AG08396 (cell line): ENCODE measurements at regions not wholly inside any gene's neighbourhood (a gene's known extent, or its start where the extent isn't known, plus 50 kb on each side); places are given as distances from the start of the nearest gene placed in this dataset.

Experiments used
- DNase-seq: peaks from one replicate; pipeline ENCODE4 v3.0.0; 2012; ENCODE audit warnings: low spot score, mixed read lengths

- no peak for DNase-seq
Observed at GRCh38 chr2:198703281-198703680, 754.5 kb downstream of the SATB2 start.

GRCh38 chr2:198702796-198703195 is 754.9 kb downstream of the SATB2 start:
- DNase-seq: no peak

GRCh38 chr2:198701481-198701880 is 756.3 kb downstream of the SATB2 start:
- no peak for DNase-seq

GRCh38 chr2:198700319-198700718 is 757.4 kb downstream of the SATB2 start:
- no peak for DNase-seq

GRCh38 chr2:198698230-198698629 is 759.5 kb downstream of the SATB2 start:
- no peak for DNase-seq

- no peak for DNase-seq
Observed at GRCh38 chr2:198697794-198698193, 759.9 kb downstream of the SATB2 start.

GRCh38 chr2:198697218-198697617 is 760.5 kb downstream of the SATB2 start:
- DNase-seq: no peak

- DNase-seq: no peak
Observed at GRCh38 chr2:198695879-198696278, 761.9 kb downstream of the SATB2 start.

GRCh38 chr2:198692907-198693510 is 764.7 kb downstream of the SATB2 start:
- DNase-seq: no peak

GRCh38 chr2:198691236-198691635 is 766.5 kb downstream of the SATB2 start:
- no peak for DNase-seq

- no peak for DNase-seq
Observed at GRCh38 chr2:198664321-198664720, 793.4 kb downstream of the SATB2 start.

GRCh38 chr2:198662905-198663304 is 794.8 kb downstream of the SATB2 start:
- no peak for DNase-seq

GRCh38 chr2:198660501-198660900 is 797.2 kb downstream of the SATB2 start:
- DNase-seq: no peak

GRCh38 chr2:198659096-198659870 is 798.5 kb downstream of the SATB2 start:
- no peak for DNase-seq

GRCh38 chr2:198657512-198658121 is 800.1 kb downstream of the SATB2 start:
- peak; percentile 3 for DNase-seq

GRCh38 chr2:198656869-198657268 is 800.9 kb downstream of the SATB2 start:
- no peak for DNase-seq

GRCh38 chr2:198654646-198655045 is 803.1 kb downstream of the SATB2 start:
- DNase-seq: no peak

- no peak for DNase-seq
Observed at GRCh38 chr2:198653311-198653710, 804.4 kb downstream of the SATB2 start.

- no peak for DNase-seq
Observed at GRCh38 chr2:198652461-198652860, 805.3 kb downstream of the SATB2 start.

- DNase-seq: no peak
Observed at GRCh38 chr2:198645816-198646215, 811.9 kb downstream of the SATB2 start.

- no peak for DNase-seq
Observed at GRCh38 chr2:198641161-198641560, 816.6 kb downstream of the SATB2 start.

- no peak for DNase-seq
Observed at GRCh38 chr2:198640463-198640862, 817.3 kb downstream of the SATB2 start.

- DNase-seq: no peak
Observed at GRCh38 chr2:198639580-198639979, 818.2 kb downstream of the SATB2 start.
